Heart left ventricle (tissue), 16 donors: ENCODE measurements at regions not wholly inside any gene's neighbourhood (a gene's known extent, or its start where the extent isn't known, plus 50 kb on each side); places are given as distances from the start of the nearest gene placed in this dataset.

ENCODE experiments used
- ATAC-seq, 4 donors: fragments of 200-7000 bp; cut with Tn5 transposase; one replicate each; pipeline ENCODE4 v1.9.1; 2020 to 2022; ENCODE audit warnings: moderate library complexity in 4 of 4, mild to moderate bottlenecking in 3 of 4, moderate number of reproducible peaks in 1 of 4
- DNase-seq, 5 donors: peaks; one replicate each; pipeline ENCODE4 v3.0.0-alpha.2; 2020
- H3K27ac ChIP-seq, 12 donors: fragments of 200-600 bp; sonication (generic) in 4 of 12; one replicate each; pipeline versions ENCODE4 v1.5.0 to v1.8.0; 2016 to 2022; ENCODE audit warnings: mild to moderate bottlenecking in 2 of 12
- H3K27me3 ChIP-seq, 9 donors: fragments of 200-600 bp; sonication (generic) in 2 of 9; one replicate each; pipeline versions ENCODE4 v1.5.1 to v1.8.0; 2016 to 2022; ENCODE audit warnings: mild to moderate bottlenecking in 3 of 9
- H3K36me3 ChIP-seq, 9 donors: fragments of 200-600 bp; sonication (generic) in 2 of 9; one replicate each; pipeline versions ENCODE4 v1.5.0 to v1.8.0; 2018 to 2022; ENCODE audit warnings: mild to moderate bottlenecking in 2 of 9
- H3K4me1 ChIP-seq, 12 donors: fragments of 200-600 bp; sonication (generic) in 4 of 12; one replicate each; pipeline versions ENCODE4 v1.5.0 to v1.8.0; 2016 to 2022; ENCODE audit warnings: mild to moderate bottlenecking in 3 of 12
- H3K4me3 ChIP-seq, 12 donors: fragments of 200-600 bp; sonication (generic) in 4 of 12; one replicate each; pipeline versions ENCODE4 v1.5.0 to v1.8.0; 2017 to 2022; ENCODE audit warnings: mild to moderate bottlenecking in 9 of 12, moderate library complexity in 4 of 12
- H3K9me3 ChIP-seq, 12 donors: fragments of 200-600 bp; sonication (generic) in 4 of 12; one replicate each; pipeline versions ENCODE4 v1.5.0 to v1.8.0; 2016 to 2022; ENCODE audit warnings: mild to moderate bottlenecking in 1 of 12
- CTCF ChIP-seq, 12 donors: fragments of 200-600 bp; sonication (generic) in 4 of 12; IDR thresholded peaks; one replicate each; pipeline versions ENCODE4 v1.5.0 to v1.8.0; 2018 to 2022; ENCODE audit warnings: antibody characterized with exemption in 12 of 12, mild to moderate bottlenecking in 5 of 12
- POLR2A ChIP-seq, 2 donors: fragments of 450-650 bp; IDR thresholded peaks; one replicate each; pipeline ENCODE4 v1.6.1; 2017; ENCODE audit warnings: antibody characterized with exemption in 2 of 2, mild to moderate bottlenecking in 2 of 2, moderate library complexity in 2 of 2
- WGBS, 4 donors: extraction: QIAGEN DNeasy Blood & Tissue Kit in 2 of 4; methylation state at CpG; one replicate each; pipeline versions ENCODE4 v1.1.5 to v1.1.7; 2013 to 2018; 5-methylcytosine and 5-hydroxymethylcytosine counted together
- intact Hi-C, 10 donors: fragments of 100-400 bp; cut with DNase I; formaldehyde crosslinking; loops; one replicate each; pipeline versions ENCODE4 v1.11.1 to v1.14.2; 2022
- donor health status: ischemic (EF 13 %, LVEDD 7.1; RV severe dilation, severe dysfunction).
- donor health status: healthy with polysubstance abuse.
- donor health status: DM: no; HTN: yes; CAD: no.
- donor health status: DM: no; HTN: no; CAD: no.
- donor health status: ischemic (EF 25% LVEDD 6.9; RV normal size, moderate dysfunction).
- donor health status: ischemic (EF 25% LVEDD 5.7; RV mildly dilated, moderate dysfunction).
- donor health status: healthy.
- donor health status: DM: yes; HTN: yes; CAD: no.
- donor health status: ischemic (EF 35%, LVEDD 5.7; RV mildly dilated, moderate dysfunction).
- donor health status: nonischemic (EF 11% LVEDD 7.7; RV severe dilation, severe dysfunction).
- donor health status: DM: yes; HTN: yes; CAD: no.
- donor health status: PGD.
- donor health status: ischemic (EF 29% LVEDD 5.4; RV normal size, mild dysfunction).
- donor health status: nonischemic (EF 23%, LVEDD 6.1; RV moderate dilation, normal function).

- no peak overlapping the region for H3K27ac ChIP-seq
- no peaks in the 10 kb centered on the region for H3K36me3 ChIP-seq
- H3K4me3 ChIP-seq, result no peak overlapping the region
- DNase-seq (no peak), ATAC-seq (no peak)
- no peak for TF ChIP-seq CTCF (IDR thresholded peaks at IDR 0.05)
- TF ChIP-seq POLR2A (IDR thresholded peaks at IDR 0.05), result no peak
- H3K9me3 ChIP-seq, result no peaks in the 10 kb centered on the region
- H3K4me1 ChIP-seq, result no peaks in the 10 kb centered on the region
- intact Hi-C loops, result no loop called here
- no peaks in the 10 kb centered on the region for H3K27me3 ChIP-seq
Observed at GRCh38 chrX:121102101-121102500, 54.7 kb downstream of the GLUD2 start.

GRCh38 chrX:121103381-121103780 lies 56.0 kb downstream of the GLUD2 start:
- ATAC-seq (no peak), DNase-seq (no peak)
- Histone ChIP-seq H3K9me3 (no peaks in the 10 kb centered on the region), H3K4me3 (no peak overlapping the region), H3K27ac (no peak overlapping the region), H3K4me1 (no peaks in the 10 kb centered on the region), H3K27me3 (no peaks in the 10 kb centered on the region), H3K36me3 (no peaks in the 10 kb centered on the region)
- intact Hi-C loops, result no loop called here
- no peak for TF ChIP-seq CTCF (IDR thresholded peaks at IDR 0.05)
- no peak for TF ChIP-seq POLR2A (IDR thresholded peaks at IDR 0.05)

GRCh38 chrX:121106484-121107235 lies 59.2 kb downstream of the GLUD2 start:
- DNase-seq (no peak), ATAC-seq (no peak)
- intact Hi-C loops, result no loop called here
- no peaks in the 10 kb centered on the region for H3K9me3 ChIP-seq
- H3K27me3 ChIP-seq, result no peaks in the 10 kb centered on the region
- TF ChIP-seq POLR2A (IDR thresholded peaks at IDR 0.05) (no peak), CTCF (IDR thresholded peaks at IDR 0.05) (no peak)
- H3K36me3 ChIP-seq, result no peaks in the 10 kb centered on the region
- H3K27ac ChIP-seq, result no peak overlapping the region
- no peaks in the 10 kb centered on the region for H3K4me1 ChIP-seq
- H3K4me3 ChIP-seq, result no peak overlapping the region
- 67 to 88% (median 82%) methylated on average over 7 of the region's 7 CpGs for WGBS, 4 donors

- ATAC-seq (no peak), DNase-seq (no peak)
- no peaks in the 10 kb centered on the region for H3K4me1 ChIP-seq
- intact Hi-C loops, result no loop called here
- no peak overlapping the region for H3K27ac ChIP-seq
- 47 to 89% (median 64%) methylated on average over 2 of the region's 2 CpGs for WGBS, 4 donors
- H3K4me3 ChIP-seq, result no peak overlapping the region
- no peaks in the 10 kb centered on the region for H3K36me3 ChIP-seq
- H3K9me3 ChIP-seq, result no peaks in the 10 kb centered on the region
- TF ChIP-seq CTCF (IDR thresholded peaks at IDR 0.05) (no peak), POLR2A (IDR thresholded peaks at IDR 0.05) (no peak)
- H3K27me3 ChIP-seq, result no peaks in the 10 kb centered on the region
Observed at GRCh38 chrX:121109986-121110385, 62.6 kb downstream of the GLUD2 start.
